HL-60 (cell line): ENCODE measurements at regions not wholly inside any gene's neighbourhood (a gene's known extent, or its start where the extent isn't known, plus 50 kb on each side); places are given as distances from the start of the nearest gene placed in this dataset.

Experiments used
- POLR2AphosphoS5 ChIP-seq: IDR thresholded peaks from 2 replicates; pipeline ENCODE4 v1.6.1; 2012; ENCODE audit warnings: low read depth
- TF ChIP-seq, protein P1 (sequence below): IDR thresholded peaks from one replicate; pipeline ENCODE4 v1.5.1; 2011; ENCODE audit warnings: low read length, control low read depth, inconsistent platforms; ENCODE audit not compliant: insufficient read depth
- TF ChIP-seq, protein P2 (sequence below): IDR thresholded peaks from 2 replicates; pipeline ENCODE4 v1.6.1; 2012; ENCODE audit warnings: low read depth; ENCODE audit not compliant: insufficient replicate concordance

DNA sequence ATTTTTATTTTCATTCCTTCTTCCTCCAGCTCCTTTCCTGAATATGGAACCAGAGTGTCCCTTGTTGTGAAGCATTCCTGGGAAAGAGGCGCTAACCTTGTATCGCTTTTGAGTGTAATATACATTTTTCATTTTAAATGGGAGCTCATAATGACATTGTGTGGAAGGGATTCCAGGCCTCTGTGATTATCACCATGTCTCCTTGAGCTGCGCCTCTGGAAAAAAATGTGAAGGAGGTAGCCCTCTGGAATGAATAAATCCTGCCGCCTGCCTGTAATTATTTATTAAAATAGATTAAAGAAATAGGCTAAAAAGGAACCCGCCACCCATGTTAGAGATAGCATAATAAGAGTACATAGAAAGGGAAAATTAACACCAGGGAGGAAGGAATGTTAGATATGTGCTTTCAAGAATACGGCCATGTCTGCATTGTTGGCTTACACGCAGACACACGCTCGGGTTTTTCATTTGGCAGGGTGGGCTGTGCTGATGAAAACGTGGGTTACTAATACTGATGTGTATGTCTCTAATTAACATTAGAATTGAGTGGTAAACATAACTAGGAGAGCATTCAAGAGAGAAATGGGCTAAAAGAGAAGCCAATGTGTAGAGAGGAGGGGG lies 138.5 kb downstream of the LINC00237 start:
- TF ChIP-seq, protein P1, sequence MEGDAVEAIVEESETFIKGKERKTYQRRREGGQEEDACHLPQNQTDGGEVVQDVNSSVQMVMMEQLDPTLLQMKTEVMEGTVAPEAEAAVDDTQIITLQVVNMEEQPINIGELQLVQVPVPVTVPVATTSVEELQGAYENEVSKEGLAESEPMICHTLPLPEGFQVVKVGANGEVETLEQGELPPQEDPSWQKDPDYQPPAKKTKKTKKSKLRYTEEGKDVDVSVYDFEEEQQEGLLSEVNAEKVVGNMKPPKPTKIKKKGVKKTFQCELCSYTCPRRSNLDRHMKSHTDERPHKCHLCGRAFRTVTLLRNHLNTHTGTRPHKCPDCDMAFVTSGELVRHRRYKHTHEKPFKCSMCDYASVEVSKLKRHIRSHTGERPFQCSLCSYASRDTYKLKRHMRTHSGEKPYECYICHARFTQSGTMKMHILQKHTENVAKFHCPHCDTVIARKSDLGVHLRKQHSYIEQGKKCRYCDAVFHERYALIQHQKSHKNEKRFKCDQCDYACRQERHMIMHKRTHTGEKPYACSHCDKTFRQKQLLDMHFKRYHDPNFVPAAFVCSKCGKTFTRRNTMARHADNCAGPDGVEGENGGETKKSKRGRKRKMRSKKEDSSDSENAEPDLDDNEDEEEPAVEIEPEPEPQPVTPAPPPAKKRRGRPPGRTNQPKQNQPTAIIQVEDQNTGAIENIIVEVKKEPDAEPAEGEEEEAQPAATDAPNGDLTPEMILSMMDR = no peak
- TF ChIP-seq POLR2AphosphoS5 = no peak
- TF ChIP-seq, protein P2, sequence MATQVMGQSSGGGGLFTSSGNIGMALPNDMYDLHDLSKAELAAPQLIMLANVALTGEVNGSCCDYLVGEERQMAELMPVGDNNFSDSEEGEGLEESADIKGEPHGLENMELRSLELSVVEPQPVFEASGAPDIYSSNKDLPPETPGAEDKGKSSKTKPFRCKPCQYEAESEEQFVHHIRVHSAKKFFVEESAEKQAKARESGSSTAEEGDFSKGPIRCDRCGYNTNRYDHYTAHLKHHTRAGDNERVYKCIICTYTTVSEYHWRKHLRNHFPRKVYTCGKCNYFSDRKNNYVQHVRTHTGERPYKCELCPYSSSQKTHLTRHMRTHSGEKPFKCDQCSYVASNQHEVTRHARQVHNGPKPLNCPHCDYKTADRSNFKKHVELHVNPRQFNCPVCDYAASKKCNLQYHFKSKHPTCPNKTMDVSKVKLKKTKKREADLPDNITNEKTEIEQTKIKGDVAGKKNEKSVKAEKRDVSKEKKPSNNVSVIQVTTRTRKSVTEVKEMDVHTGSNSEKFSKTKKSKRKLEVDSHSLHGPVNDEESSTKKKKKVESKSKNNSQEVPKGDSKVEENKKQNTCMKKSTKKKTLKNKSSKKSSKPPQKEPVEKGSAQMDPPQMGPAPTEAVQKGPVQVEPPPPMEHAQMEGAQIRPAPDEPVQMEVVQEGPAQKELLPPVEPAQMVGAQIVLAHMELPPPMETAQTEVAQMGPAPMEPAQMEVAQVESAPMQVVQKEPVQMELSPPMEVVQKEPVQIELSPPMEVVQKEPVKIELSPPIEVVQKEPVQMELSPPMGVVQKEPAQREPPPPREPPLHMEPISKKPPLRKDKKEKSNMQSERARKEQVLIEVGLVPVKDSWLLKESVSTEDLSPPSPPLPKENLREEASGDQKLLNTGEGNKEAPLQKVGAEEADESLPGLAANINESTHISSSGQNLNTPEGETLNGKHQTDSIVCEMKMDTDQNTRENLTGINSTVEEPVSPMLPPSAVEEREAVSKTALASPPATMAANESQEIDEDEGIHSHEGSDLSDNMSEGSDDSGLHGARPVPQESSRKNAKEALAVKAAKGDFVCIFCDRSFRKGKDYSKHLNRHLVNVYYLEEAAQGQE = no peak
